Stimulated activated CD4-positive, alpha-beta T cell treated with anti-CD3 and anti-CD28 coated beads, Interleukin-12 subunit alpha, Interleukin-12 subunit beta, amount 100 ng/mL, for 48 hours (primary cell): ENCODE measurements at regions not wholly inside any gene's neighbourhood (a gene's known extent, or its start where the extent isn't known, plus 50 kb on each side); places are given as distances from the start of the nearest gene placed in this dataset.

Experiments
- DNase-seq, 3 donors: peaks; one replicate each; pipeline ENCODE4 v3.0.0-alpha.2; 2020; ENCODE audit warnings: low read depth in 2 of 3, low spot score in 1 of 3

DNA sequence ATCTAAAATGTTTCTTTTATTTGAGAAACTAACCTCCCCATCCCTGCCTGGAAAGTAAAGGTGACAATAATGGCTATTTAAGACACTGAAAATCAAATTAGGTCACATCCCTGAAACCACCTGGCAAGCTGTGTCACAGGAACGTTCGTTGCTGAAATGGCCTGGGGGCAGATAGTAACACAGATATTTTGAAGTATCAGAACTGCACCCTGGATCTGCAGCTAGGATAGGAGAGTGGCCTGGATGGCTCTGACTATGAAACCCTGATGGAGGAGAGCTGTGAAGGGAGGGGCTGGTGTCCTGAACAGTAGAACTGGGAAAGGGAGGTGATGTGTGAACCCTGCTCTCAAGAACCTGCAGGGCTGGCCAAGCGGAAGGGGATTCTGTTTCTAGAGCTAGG is 648.3 kb upstream of the CFAP20DC start:
- no peak for DNase-seq

GRCh38 chr3:59696783-59697182 is 647.0 kb upstream of the CFAP20DC start:
- no peak for DNase-seq

- DNase-seq, result no peak
These were observed 646.0 kb upstream of the CFAP20DC start for GRCh38 chr3:59695860-59696259.

- no peak for DNase-seq
These were observed 642.3 kb upstream of the CFAP20DC start for GRCh38 chr3:59692117-59692516.

DNA sequence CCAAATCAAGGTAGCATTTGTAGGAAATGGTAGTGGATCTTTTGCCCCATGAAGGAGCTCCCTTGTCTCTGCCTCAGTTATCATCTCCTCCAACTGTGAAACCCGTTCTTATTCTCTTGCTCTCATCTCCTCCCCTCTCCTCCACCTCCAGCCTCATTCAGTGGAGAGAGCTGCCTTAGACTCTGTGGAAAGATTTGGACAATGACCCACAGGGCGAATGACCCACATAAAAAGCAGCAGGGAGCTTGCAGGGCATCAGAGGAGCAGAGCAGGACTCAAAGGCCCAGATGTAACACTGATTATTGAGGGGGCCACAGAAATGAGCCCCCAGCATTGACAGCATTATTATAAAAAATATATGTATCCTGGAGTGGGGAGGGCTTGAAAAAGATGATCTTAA is 641.1 kb upstream of the CFAP20DC start:
- DNase-seq, result no peak

- DNase-seq, result no peak
These were observed 638.8 kb upstream of the CFAP20DC start for GRCh38 chr3:59688636-59689035.

DNA sequence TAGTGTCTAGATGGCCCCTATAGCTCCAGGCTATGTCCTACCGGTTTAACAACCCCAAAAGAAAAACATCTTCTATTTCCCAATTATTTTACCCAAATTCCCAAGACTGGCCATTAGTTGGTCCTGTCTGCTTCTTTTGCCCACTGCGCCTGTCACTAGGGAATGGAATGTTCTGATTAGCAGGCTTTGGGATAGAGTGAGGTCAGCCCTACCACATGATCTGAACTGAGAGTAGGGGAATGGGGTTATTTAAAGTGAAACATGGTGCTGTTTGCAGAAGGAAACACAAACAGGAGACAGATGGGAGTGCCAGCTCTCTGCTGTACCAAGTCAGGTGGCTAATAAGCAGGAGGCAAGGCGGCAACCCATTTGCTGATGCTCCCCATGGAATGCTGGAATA is 635.6 kb upstream of the CFAP20DC start:
- DNase-seq, result no peak

DNA sequence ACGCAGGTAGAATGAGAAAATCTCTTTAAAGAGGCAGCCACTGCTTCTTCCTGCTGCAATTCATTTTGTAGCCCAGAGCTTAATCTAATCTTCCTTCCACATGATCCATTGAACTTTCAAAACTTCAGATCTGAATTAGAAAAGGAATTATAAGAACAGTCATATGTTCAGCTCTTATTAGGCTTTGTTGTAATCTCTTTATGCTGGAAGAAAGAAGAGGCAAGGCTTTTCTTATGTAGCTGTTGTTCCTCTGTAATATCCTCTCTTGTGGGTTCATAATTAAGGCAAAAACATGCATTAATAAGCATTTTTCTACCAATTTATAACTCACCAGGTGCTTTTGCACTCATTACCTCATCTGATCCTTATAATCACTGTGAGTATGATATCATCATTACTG is 634.9 kb upstream of the CFAP20DC start:
- no peak for DNase-seq

DNA sequence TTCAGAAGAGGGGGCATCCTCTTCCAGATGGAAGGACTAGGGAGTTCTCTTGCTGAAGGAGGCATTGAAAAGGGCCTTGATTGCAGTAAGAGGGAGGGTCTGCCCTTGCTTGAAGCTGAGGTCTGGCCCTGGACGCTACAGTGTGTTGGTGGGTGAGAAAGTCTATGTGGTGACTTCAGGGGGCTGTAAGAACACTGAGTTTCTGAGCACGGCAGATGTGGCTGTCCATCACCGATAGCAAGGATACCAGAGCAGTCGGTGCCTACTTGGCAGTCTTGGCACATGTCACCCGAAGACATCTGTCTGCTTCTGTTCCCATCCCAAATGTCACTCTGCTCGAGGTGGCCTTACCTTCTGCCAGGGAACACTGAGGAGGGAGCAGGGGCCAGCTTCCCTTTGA is 631.1 kb upstream of the CFAP20DC start:
- no peak for DNase-seq

DNA sequence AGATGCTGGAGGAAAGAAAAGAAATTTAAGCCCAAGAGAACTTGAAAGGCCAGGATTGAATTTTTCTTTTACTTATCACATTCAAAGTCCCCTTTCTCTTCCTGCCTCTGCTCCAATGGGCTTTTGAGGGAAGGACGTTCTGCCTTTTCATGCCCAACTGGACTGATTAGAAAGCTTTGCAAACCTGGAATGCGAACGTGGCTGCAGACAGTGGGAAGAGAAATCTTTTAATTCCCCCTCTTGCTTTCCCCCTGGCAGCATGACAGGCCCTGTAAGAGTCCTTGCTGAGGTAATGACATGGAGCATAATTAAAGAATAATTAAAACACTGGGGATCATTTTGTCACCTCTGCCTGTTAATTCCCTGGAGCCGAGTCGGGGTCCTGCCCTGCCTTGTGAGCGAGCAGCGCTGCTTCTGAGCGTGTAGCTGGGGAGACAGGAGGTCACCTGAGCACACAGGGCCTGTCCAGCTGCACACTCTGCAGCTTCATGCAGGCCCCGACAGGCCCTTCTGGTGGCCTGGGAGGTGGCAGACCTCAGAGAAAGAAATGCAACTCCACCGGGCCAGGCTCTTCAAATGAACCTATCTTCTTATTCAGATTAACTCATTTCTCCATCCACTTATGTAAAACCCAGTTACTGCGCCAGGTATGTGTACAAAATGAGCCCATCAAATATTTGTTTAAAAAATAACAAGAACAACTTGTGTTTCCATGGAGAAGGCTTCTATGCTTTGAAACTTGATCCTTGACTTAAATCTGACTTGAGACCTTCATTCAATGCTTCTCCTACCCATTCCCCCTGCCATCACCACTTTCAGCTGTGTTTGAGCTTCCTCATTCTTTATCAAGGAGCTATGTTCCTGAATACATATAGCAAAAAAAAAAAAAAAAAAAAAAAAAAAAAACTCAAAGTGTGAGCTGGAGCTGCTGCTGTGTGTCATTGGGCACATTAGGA is 628.2 kb upstream of the CFAP20DC start:
- no peak for DNase-seq

GRCh38 chr3:59675495-59675894 is 625.7 kb upstream of the CFAP20DC start:
- no peak for DNase-seq

DNA sequence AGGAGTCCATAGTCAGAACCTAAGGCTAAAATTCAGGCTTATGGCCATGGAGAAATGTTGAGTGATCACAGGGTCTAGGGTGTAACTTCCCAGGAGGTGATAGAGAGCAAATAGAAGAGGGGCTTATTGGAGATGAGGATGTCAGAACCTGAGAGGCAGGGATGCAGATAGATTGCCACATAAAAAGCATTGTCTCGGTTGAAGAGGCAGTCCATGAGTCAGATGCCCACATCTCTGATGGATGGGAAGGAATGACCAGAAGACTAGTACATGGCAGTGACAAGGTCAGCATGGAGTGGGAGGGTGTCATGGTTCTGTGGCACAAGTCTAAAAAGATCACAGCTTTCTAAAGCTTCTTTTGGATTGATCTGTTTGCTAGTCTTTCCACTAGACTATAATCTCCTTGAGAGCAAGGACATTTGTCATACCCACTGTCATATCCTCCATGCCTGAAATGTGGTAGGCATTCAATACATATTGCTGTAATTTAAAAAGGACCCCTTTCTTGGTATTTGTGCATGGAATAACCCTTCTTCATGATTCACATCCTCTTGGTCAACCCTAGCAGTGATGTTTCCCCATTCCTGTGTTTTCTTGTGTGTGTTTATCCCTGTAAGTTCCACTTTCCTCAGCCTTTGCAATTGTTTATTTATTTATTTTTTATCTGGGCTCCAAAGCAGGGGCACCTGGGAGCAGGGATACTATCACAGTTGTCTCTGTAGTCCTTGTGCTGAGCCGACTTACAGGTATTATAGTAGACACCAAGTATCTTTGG is 613.4 kb upstream of the CFAP20DC start:
- DNase-seq, result no peak

DNA sequence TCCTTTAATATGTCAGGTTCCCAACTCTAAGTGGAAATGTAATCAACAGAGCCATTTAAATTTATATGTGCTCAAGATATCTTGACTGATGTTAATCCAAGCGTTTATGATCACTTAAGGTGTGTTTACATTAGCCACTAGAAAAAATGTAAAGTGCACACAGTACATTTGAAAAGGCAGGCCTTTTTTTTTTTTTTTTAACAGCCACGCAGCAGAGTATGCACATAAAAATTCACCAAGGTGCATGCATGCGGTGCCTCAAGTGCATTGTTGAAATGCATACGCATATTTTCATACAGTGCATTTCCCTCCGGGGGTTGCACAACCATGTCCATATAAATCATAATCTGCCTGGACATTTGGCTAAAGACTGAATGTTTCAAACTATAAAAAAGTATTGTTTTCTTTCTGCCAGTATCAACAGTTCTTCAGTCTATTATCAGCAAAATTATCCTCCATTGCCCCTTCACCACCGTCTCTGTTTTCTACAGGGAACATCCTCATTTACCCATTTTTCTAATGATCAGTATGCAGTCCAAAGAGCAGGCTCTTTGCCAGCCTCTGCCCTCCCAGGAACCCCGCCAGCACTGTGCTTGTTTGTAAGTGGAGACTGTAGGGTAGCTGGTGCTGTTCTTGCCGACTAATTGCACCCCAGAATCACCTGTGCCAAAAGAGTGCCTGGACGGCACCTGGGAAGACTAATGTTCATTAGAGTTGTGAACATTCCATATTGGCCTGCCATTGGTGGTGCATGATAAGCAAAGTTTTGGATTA is 611.2 kb upstream of the CFAP20DC start:
- DNase-seq, result no peak

DNA sequence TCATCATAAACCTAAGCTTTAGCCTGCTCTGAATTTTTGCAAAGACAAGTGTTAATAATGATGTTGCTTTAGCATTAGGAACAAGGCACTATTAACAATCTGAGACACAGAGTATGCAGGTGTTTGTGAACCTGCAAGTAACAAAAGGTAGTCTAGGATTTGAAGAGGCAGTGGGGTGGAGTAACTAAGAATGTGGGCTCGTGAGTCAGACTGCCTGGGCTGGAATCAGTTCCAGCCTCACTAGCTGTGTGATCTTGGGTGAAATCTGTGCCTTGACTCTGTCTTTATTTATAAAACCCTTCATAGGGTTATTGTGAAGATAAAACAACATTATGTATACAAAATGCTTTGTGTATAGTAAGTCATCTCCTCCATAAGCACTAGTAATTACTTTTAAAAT is 610.6 kb upstream of the CFAP20DC start:
- no peak for DNase-seq

GRCh38 chr3:59659755-59660154 is 609.9 kb upstream of the CFAP20DC start:
- DNase-seq, result no peak

GRCh38 chr3:59658866-59659265 is 609.0 kb upstream of the CFAP20DC start:
- DNase-seq, result no peak

- no peak for DNase-seq
These were observed 608.4 kb upstream of the CFAP20DC start for GRCh38 chr3:59658274-59658673.

DNA sequence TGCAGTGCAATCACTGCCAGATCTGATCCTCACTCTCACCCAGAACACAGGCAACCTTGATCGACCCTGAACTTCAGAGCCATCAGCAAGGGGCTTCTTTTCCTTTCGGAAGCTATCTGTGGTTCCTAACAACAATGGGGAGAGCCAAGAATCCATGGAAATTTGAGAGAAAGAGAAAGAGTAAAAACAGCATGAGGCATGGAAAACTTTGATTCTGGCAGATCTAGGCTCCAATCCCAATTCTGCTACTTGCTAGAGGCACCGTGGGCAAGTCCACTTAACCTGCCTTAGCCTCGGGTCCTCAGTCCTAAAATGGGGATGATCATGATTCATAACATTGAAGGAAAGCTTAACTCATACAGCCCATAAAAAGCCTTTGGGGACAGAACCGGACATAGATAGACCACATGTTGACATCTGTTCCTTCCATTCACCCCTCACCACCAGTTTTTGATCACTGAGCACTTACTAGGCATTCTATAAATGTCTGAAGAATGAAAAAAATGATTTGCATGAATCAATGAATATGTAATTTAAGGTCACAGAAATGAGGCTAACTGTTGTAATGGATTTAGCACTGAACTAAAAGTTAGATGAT is 605.7 kb upstream of the CFAP20DC start:
- no peak for DNase-seq

DNA sequence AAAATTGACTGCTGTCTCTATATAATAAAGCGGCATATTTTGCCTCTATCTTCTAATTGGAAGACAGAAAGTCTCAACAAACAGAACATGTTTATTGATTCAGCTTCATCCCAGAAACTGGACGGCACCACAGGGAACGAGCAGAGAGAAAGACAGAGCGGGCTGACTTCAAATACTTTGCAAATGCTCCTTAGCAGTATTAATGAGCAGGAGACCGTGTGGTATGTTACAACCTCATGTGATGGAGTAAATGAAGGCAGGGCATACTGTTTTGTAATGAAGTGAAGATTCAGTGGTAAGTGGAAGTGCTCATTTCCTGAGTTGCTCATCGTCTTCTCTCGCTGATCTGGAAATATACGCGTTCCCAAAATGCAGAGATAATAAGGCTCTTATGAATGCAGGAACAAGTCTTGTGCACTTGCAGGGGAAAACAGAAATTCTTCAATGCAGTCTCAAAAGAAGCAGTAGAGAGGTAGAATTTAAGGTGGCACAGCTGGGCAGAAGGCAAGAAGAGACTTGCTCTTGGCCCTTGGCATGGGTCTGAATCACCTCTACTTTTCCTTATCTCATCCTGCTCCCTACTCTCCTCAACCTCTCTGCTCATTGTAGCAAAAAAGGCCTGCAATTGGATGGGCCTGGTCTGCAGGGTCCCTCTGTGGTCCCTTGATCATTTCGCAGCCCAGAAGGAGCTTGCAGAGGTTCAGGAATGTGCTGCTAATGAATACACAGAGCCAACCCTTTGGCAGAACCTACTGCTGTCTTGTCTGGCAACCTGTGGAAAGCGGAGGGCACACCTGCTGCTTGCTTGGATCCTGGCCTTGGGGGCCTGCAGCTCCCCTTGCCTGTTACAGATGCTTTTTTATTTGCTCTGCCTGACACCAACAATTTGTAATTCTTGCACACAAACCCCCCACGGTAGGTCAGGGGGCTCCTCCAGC is 604.9 kb upstream of the CFAP20DC start:
- DNase-seq, result no peak

GRCh38 chr3:59654123-59654479 is 604.3 kb upstream of the CFAP20DC start:
- DNase-seq, result no peak
